Bronchial epithelial cell (primary cell): ENCODE measurements at regions not wholly inside any gene's neighbourhood (a gene's known extent, or its start where the extent isn't known, plus 50 kb on each side); places are given as distances from the start of the nearest gene placed in this dataset.
"Not testable (repeated sequence)": the region's sequence is repeated elsewhere in the genome, so short reads cannot be mapped to it uniquely, and the experiment has no call there.

Experiments
- DNase-seq: peaks from one replicate; pipeline ENCODE4 v3.0.0-alpha.2; 2010; ENCODE audit warnings: low read depth
- FAIRE-seq: peaks from 2 replicates; lab custom pipeline; 2011; peaks lifted over from hg19 to GRCh38; lab: Jason Lieb, UNC
- H3K27me3 ChIP-seq: 2 replicates; pipeline ENCODE4 v1.5.1; 2011; ENCODE audit warnings: low read length; ENCODE audit not compliant: control insufficient read depth, insufficient read depth
- H3K36me3 ChIP-seq: 2 replicates; pipeline ENCODE4 v1.5.1; 2011; ENCODE audit warnings: low read length; ENCODE audit not compliant: control insufficient read depth, insufficient read depth
- H3K4me3 ChIP-seq: 2 replicates; pipeline ENCODE4 v1.5.1; 2011; ENCODE audit warnings: mild to moderate bottlenecking, low read depth, low read length, control low read depth
- CTCF ChIP-seq: IDR thresholded peaks from 2 replicates; pipeline ENCODE4 v1.5.1; 2011; ENCODE audit warnings: mild to moderate bottlenecking, moderate library complexity, low read length, control low read depth, inconsistent platforms; ENCODE audit not compliant: insufficient read depth, severe bottlenecking

- H3K27me3 ChIP-seq: no peaks in the 10 kb centered on the region
- FAIRE-seq: no peak
- no peak overlapping the region for H3K4me3 ChIP-seq
- no peak for TF ChIP-seq CTCF
- no peaks in the 10 kb centered on the region for H3K36me3 ChIP-seq
- DNase-seq: no peak
Observed at GRCh38 chr7:15085366-15085765, 182.8 kb upstream of the DGKB start.

GRCh38 chr7:15084368-15084767 is 181.8 kb upstream of the DGKB start:
- H3K27me3 ChIP-seq: no peaks in the 10 kb centered on the region
- TF ChIP-seq CTCF: no peak
- DNase-seq: no peak
- no peak for FAIRE-seq
- no peak overlapping the region for H3K4me3 ChIP-seq
- H3K36me3 ChIP-seq: no peaks in the 10 kb centered on the region

- Histone ChIP-seq H3K27me3 (no peaks in the 10 kb centered on the region), H3K36me3 (no peaks in the 10 kb centered on the region), H3K4me3 (no peak overlapping the region)
- TF ChIP-seq CTCF: no peak
- no peak for DNase-seq
- FAIRE-seq: no peak
Observed at GRCh38 chr7:15081891-15082290, 179.3 kb upstream of the DGKB start.

DNA sequence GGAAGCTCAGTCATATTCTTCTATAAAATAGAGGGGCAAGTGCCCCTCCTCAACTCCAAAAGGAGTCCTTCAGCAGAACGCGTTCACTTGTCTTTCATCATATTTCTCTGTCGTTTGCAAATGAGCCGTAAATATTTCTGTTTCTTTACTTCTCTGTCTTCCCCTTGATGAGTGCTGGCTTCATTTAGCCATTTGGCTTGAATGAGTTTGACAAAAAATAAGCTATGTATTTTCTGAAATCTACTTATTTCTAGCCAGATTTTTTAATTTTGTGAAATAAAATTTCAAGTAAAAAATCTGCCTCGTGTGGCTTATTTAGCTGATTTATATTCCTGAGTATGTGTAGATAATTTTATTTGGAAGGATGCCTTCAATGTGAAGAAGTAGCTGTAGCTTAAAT is 170.8 kb upstream of the DGKB start:
- DNase-seq: no peak
- Histone ChIP-seq H3K4me3 (no peak overlapping the region), H3K36me3 (no peaks in the 10 kb centered on the region), H3K27me3 (no peaks in the 10 kb centered on the region)
- TF ChIP-seq CTCF: no peak
- no peak for FAIRE-seq

DNA sequence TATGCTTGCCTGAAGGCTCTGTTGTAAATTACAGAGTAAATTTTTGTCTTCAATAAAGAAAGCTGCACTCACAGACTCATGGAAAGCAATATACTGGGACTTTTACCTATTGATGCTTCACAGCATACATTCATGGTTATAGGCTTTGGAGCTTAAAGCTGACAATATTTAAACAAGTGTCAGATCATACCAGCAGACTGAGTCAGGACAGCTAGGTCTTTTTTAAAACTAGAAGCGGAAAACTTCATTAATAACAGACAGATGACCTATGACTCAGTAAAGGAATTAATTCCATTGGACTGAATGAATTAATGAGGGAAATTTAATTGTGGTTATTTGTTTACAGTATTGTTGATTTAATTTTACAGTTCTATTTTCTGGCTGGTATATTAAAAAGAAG is 165.8 kb upstream of the DGKB start:
- no peak overlapping the region for H3K4me3 ChIP-seq
- FAIRE-seq (no peak), DNase-seq (no peak)
- no peaks in the 10 kb centered on the region for H3K36me3 ChIP-seq
- no peaks in the 10 kb centered on the region for H3K27me3 ChIP-seq
- TF ChIP-seq CTCF: no peak

GRCh38 chr7:15057272-15057671 is 154.7 kb upstream of the DGKB start:
- no peak for TF ChIP-seq CTCF
- no peaks in the 10 kb centered on the region for H3K27me3 ChIP-seq
- DNase-seq (no peak), FAIRE-seq (no peak)
- no peak overlapping the region for H3K4me3 ChIP-seq
- H3K36me3 ChIP-seq: no peaks in the 10 kb centered on the region

DNA sequence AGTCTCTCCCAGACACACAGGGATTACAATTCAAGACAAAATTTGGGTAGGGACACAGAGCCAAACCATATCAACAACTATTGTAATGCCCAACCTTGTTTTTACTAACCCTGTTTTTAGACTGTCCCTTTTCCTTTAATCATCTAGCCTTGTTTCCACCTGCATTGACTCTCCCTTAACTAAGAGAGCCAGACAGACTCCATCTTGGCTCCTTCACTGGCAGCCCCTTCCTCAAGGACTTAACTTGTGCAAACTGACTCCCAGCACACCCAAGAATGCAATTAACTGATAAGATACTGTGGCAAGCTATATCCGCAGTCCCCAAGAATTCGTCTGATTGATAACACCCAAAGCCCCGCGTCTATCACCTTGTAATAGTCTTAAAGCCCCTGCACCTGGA is 151.8 kb upstream of the DGKB start:
- not testable (repeated sequence) for H3K4me3 ChIP-seq, FAIRE-seq, DNase-seq, H3K36me3 ChIP-seq, H3K27me3 ChIP-seq
